ENCODE measurements at regions not wholly inside any gene's neighbourhood (a gene's known extent, or its start where the extent isn't known, plus 50 kb on each side); places are given as distances from the start of the nearest gene placed in this dataset.

DNA sequence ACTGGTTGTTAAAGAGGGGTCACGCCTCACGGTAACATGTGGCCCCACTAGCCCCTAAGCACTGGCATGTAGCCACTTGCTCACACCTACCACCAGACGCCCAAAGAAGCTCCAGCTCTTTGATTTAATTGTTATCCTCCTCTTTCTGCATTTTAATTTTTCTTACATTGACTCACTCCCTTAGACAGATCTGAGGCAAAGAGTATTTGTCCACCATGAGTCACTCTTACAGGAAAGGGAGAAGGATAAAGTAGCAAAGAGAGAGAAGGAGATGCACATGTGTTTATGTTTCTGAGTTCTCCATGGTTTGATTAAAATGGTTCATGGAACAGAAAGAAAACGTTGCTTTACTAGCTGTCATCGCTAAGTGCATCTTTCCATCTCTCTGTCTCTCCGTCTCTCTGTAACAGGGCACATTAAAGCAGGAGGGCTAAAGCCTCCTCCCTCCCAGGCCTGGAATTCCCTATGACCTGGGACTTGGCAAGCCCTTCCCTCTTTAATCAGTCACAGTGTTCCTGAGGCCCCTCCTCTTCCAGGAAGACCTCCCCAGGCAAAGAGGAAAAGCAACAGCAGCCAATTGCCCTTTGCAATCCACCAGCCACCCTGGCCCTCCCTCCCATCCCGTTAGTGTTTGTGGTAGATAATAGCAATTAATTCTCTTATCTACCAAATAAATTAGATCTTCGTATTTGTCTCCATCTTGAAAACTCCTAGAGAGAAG, 112.8 kb upstream of the TSHZ2 start:
- no peak for DNase-seq

DNA sequence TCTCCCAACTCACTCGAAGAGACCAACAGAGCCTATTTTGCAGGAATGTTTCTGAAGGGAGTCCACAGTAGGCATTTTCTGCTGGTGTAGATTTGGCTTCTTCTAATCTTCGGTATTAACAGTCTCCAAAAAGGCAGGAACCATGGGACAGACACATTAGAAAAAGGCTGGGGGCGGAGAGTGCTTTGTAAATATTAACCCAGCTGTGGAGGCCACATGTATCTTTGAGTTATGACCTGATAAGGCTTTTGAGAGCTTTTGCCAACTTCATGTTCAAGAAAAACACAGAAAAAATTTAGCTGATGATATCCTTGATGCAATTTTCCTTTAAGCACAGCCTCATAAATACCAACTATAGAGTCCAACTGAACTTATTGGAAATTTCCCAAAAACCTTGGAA, 119.4 kb upstream of the TSHZ2 start:
- no peak for DNase-seq

DNA sequence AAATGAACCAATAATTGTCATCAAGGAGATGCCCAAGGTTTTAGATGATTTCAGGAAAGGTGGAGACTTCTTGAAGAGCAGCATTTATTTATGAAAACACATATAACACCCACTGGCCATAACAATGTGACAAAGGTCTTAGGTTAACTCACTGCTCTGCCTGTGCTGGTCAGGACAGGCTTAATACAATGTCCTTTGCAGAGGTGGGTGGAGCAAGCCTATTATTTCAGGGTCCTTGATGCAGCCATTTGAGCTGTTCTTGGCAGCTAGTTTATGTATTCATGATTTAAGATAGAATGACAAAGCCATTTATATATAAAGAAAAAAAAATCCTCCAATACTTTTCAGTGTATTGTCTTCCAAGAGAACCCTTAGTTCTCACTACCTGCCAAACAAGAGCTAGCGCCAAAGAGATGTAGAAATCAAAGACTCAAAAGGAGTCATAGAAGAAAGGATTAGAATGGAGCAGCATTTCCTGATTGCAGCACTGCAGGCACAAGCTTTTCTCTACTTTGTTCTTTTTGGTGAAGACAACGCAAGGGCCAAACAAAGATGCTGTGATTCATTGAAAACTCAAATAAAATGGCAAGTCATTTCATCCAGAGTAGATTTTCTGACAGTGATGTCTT, 124.3 kb upstream of the TSHZ2 start:
- no peak for DNase-seq

GRCh38 chr20:52847029-52847660, 125.0 kb upstream of the TSHZ2 start:
- DNase-seq, result no peak

DNA sequence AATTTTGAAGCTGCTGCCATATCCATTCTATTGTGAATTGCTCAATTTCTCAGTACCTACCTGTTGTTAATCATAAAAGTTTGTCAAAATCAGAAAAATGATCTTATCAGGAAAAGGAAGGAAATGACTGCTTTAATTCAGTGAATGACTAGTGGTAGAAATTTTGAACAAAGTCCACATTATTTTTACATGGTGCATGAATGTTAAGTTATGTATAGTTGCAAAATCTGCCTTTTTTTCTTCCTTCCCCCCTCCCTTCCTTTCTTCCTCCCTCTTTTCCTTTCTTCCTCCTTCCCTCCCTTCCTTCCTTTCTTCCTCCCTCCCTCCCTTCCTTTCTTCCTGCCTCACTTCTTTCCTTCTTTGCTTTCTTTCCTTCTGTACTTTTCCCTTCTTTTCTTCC, 127.1 kb upstream of the TSHZ2 start:
- DNase-seq, result no peak

GRCh38 chr20:52843425-52843824, 128.7 kb upstream of the TSHZ2 start:
- DNase-seq, result no peak

DNA sequence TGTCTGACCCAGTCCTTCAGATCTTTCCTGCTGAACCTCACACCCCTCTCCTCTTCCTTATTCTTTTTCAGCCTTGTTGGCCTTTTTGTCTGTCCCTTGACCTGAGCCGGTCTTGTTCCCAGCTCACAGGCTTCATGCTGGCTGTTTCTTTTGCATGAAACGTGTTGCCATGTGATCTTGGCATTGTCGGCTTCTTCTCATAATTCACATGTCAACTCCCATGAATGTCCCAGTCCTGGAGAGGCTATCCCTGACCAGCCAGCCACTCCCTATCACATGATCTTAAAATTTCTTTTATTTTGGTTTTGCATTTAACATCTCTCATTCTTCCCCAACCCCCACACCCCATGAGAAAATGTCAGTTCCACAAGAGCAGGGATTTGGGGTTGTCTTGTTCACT, 131.2 kb upstream of the TSHZ2 start:
- no peak for DNase-seq

GRCh38 chr20:52840041-52840440, 132.1 kb upstream of the TSHZ2 start:
- no peak for DNase-seq

DNA sequence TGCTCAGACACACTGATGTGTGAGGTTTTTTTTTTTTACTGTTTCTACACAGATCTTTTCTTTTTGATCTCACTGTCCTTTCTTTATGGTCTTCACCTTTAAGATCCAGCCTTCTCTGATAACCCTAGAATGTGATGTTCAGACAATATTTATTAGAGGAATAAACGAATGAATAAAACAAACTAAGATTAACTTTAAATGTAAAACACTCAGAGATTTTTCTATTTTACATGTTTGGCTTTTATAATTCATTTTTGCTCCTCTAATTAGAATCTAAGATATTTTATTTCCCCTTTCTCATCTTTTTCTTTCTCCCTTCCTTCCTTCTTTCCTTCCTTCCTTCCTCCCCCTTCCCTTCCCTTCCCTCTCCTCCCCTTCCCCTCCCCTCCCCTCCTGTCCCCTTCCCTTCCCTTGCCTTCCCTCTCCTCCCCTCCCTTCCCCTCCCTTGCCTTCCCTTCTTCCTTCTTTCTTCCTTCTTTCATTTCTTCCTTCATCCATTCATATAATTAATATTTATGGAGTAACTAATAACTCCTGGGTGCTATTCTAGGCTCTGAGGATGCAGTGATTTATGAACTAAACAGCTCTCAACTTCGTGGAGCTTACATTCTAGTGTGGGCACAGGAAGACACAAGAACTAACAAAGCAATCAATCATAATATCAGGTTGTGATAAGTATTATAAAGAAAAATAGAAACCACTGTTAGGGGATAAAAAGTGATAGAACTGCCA, 133.5 kb upstream of the TSHZ2 start:
- no peak for DNase-seq

GRCh38 chr20:52837378-52837777, 134.8 kb upstream of the TSHZ2 start:
- no peak for DNase-seq

- DNase-seq, result no peak
These were observed 138.3 kb upstream of the TSHZ2 start for GRCh38 chr20:52833901-52834300.

GRCh38 chr20:52832151-52832774, 139.9 kb upstream of the TSHZ2 start:
- DNase-seq, result no peak

DNA sequence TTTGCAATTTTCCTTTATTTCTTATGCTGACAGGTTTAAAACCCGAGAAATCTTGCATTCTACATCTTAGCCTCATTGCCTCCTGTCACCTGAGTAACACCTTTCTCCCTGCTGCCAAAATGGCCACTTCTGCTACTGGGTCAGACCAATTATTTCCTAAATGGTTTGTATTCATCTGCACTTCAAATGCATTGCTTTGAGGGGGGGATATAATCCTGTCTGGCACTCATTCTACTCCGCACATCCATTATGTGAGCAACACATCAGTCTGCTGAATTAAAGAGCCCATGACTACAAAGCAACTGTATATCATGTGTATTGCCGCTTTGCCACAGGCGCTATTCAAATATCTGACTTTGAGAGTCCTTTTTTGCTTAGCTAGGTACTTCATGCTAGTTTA, 141.6 kb upstream of the TSHZ2 start:
- no peak for DNase-seq

GRCh38 chr20:52829111-52829510, 143.0 kb upstream of the TSHZ2 start:
- no peak for DNase-seq

DNA sequence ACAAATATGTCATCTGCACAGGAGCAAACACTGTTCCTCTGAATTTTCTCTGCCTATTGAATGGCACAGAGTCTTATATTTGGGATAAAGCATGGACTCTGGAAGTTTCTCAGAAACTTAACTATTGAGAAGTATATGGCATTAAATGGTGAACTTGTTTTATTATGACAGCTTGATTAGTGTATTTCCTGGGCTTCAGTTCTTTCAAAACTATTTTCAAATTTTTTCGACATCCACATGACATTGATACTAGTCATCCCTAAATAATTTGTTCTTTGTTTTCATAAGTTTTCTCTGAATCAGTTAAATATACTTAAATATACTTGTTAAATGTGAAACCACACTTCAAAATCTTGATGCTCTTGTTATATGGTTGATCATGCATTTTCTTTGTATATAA, 144.0 kb upstream of the TSHZ2 start:
- DNase-seq, result no peak

DNA sequence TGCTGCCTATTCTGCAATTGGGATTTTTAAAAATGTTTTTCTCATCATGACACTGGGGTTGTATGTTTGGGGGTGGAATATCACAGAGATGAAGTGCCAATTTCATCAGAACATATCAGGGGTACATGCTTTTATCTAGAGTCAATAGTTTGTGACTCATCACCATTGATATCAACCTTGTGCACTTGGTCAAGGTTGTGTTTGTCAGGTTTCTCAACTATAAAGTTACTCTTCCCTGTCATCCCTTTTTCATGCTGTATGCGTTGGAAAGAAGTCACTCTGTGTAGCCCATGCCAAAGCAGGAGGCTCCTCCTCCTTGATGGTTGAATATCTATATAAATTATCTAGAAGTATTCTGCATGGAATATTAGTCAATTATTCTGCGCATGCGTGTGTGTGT, 145.4 kb upstream of the TSHZ2 start:
- DNase-seq, result no peak

GRCh38 chr20:52826321-52826720, 145.8 kb upstream of the TSHZ2 start:
- no peak for DNase-seq

- DNase-seq, result no peak
These were observed 147.5 kb upstream of the TSHZ2 start for GRCh38 chr20:52824494-52825216.

- no peak for DNase-seq
These were observed 148.9 kb upstream of the TSHZ2 start for GRCh38 chr20:52823303-52823702.

DNA sequence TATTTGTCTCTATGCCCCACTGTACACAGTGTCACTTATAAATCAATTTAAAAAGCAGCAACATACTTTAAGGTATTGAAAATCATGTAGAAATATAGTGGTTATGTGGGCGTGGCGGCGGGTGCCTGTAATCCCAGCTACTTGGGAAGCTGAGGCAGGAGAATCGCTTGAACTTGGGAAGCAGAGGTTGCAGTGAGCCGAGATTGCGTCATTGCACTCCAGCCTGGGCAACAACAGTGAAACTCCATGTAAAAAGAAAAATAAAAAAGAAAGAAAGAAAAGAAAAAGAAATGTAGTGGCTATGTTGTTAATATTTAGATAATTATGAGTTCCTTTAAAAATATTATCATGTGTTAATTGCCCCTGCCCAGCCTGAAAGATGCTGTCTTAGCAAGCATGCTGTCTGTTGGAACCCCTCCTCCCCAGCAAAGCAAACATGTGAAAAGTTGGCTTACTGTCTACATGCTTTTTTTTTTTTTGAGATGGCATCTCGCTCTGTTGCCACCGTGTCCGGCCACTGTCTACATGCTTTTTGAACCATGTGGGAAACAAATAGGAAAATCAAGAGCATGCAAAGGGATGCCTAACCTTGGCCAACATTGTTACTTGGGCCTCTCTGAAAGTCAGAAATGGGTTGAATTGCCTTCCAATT, 151.4 kb upstream of the TSHZ2 start:
- no peak for DNase-seq

GRCh38 chr20:52818491-52818890, 153.7 kb upstream of the TSHZ2 start:
- DNase-seq, result no peak

DNA sequence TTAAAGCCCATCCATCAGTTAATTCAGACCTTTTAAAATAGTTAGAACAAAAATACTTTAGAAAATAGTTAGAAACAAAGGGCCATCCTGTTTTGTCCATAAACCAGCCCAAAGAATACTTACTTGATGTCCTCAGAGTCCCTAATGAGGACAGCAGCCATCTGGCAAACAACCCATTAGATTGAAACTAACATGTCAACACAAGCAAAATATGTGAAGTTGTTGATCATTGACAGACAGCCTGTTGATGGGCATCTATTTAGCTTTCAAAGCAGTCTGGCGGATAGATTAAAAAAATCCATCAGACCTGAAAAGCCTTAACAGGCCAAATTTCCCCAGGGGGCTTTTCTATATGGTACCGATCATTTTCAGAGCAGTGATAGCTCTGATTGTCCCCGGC, 154.2 kb upstream of the TSHZ2 start:
- DNase-seq, result no peak
